ENCODE measurements at regions not wholly inside any gene's neighbourhood (a gene's known extent, or its start where the extent isn't known, plus 50 kb on each side); places are given as distances from the start of the nearest gene placed in this dataset.
"Not testable (repeated sequence)": the region's sequence is repeated elsewhere in the genome, so short reads cannot be mapped to it uniquely, and the experiment has no call there.

- Mint-ChIP-seq H3K36me3 (ENCODE audit: insufficient read depth in 2 of 2) (no peaks in the 10 kb centered on the region), H3K27me3 (ENCODE audit: low read depth) (peaks cover 19% of the 10 kb centered on the region), H3K27ac (no peak overlapping the region), H3K4me3 (no peak overlapping the region), H3K4me1 (ENCODE audit: low read depth) (no peaks in the 10 kb centered on the region), H3K9me3 (no peaks in the 10 kb centered on the region)
- ATAC-seq (replicated peaks in 1 of 2), result no peak
- DNase-seq, result no peak
Observed at GRCh38 chr7:112995059-112995824, 91.4 kb downstream of the GPR85 start.

DNA sequence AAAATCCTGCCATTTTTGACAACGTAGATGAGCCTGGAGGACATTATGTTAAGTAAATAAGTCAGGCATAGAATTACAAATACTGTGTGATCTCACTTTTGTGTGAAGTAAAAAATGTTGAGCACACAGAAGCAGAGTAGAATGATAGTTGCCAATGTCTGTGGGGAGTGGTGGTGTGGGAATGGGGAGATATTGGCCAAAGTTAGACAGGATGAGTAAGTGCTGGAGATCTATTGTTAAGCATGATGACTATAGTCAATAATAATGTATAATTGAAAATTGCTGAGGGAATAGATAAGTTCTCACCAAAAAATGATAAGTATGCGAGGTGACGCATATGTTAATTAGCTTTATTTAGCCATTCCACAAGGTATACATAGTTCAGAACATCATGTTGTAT is 92.0 kb downstream of the GPR85 start:
- no peaks in the 10 kb centered on the region for H3K36me3 Mint-ChIP-seq (ENCODE audit: insufficient read depth in 2 of 2)
- H3K4me1 Mint-ChIP-seq (ENCODE audit: low read depth), result no peaks in the 10 kb centered on the region
- H3K4me3 Mint-ChIP-seq, result no peak overlapping the region
- ATAC-seq (replicated peaks in 1 of 2), result no peak
- H3K9me3 Mint-ChIP-seq, result no peaks in the 10 kb centered on the region
- H3K27me3 Mint-ChIP-seq (ENCODE audit: low read depth), result peaks cover 19% of the 10 kb centered on the region
- no peak for DNase-seq
- no peak overlapping the region for H3K27ac Mint-ChIP-seq

- peaks cover 37% of the 10 kb centered on the region for H3K27me3 Mint-ChIP-seq (ENCODE audit: low read depth)
Observed at GRCh38 chr7:112990624-112991023, 96.0 kb downstream of the GPR85 start.

GRCh38 chr7:112989531-112989930 is 97.1 kb downstream of the GPR85 start:
- DNase-seq, result no peak
- Mint-ChIP-seq H3K27me3 (ENCODE audit: low read depth) (peaks cover 37% of the 10 kb centered on the region), H3K27ac (no peak overlapping the region), H3K4me3 (no peak overlapping the region), H3K4me1 (ENCODE audit: low read depth) (no peaks in the 10 kb centered on the region), H3K9me3 (no peaks in the 10 kb centered on the region), H3K36me3 (ENCODE audit: insufficient read depth in 2 of 2) (no peaks in the 10 kb centered on the region)
- no peak for ATAC-seq (replicated peaks in 1 of 2)

More at GRCh38 chr7:112990624-112991023, 96.0 kb downstream of the GPR85 start:
- Mint-ChIP-seq H3K4me3 (no peak overlapping the region), H3K9me3 (no peaks in the 10 kb centered on the region), H3K4me1 (ENCODE audit: low read depth) (no peaks in the 10 kb centered on the region), H3K27ac (no peak overlapping the region), H3K36me3 (ENCODE audit: insufficient read depth in 2 of 2) (no peaks in the 10 kb centered on the region)
- ATAC-seq (replicated peaks in 1 of 2) (no peak), DNase-seq (no peak)

DNA sequence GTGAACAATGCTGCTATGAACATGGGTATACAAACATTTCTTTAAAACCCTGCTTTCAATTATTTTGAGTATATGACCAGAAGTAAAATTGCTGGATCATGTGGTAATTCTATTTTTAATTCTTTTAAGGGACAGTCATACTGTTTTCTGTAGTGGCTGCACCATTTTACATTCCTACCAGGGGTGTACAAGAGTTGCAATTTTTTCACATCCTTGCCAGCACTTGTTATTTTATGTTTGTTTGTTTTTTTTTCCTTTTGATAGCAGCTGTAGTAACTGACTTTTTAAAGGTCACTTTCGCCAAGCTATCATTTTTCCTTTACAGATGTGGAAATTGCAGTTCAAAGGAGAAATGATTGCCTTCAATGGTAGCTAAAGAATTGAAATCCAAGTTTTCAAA is 99.5 kb downstream of the GPR85 start:
- DNase-seq (no peak), ATAC-seq (replicated peaks in 1 of 2) (no peak)
- Mint-ChIP-seq H3K36me3 (ENCODE audit: insufficient read depth in 2 of 2) (no peaks in the 10 kb centered on the region), H3K27me3 (ENCODE audit: low read depth) (peaks cover 25% of the 10 kb centered on the region), H3K4me3 (no peak overlapping the region), H3K27ac (no peak overlapping the region), H3K4me1 (ENCODE audit: low read depth) (no peaks in the 10 kb centered on the region), H3K9me3 (no peaks in the 10 kb centered on the region)

- Mint-ChIP-seq H3K27me3 (ENCODE audit: low read depth) (peaks cover 25% of the 10 kb centered on the region), H3K9me3 (no peaks in the 10 kb centered on the region), H3K4me3 (no peak overlapping the region), H3K27ac (no peak overlapping the region), H3K4me1 (ENCODE audit: low read depth) (no peaks in the 10 kb centered on the region), H3K36me3 (ENCODE audit: insufficient read depth in 2 of 2) (no peaks in the 10 kb centered on the region)
- no peak for DNase-seq
- no peak for ATAC-seq (replicated peaks in 1 of 2)
Observed at GRCh38 chr7:112986256-112987031, 100.2 kb downstream of the GPR85 start.

- Mint-ChIP-seq H3K27ac (no peak overlapping the region), H3K4me1 (ENCODE audit: low read depth) (no peaks in the 10 kb centered on the region), H3K27me3 (ENCODE audit: low read depth) (peaks cover 25% of the 10 kb centered on the region), H3K36me3 (ENCODE audit: insufficient read depth in 2 of 2) (no peaks in the 10 kb centered on the region), H3K9me3 (no peaks in the 10 kb centered on the region), H3K4me3 (no peak overlapping the region)
- ATAC-seq (replicated peaks in 1 of 2) (no peak), DNase-seq (no peak)
Observed at GRCh38 chr7:112985377-112985987, 101.1 kb downstream of the GPR85 start.

GRCh38 chr7:112982441-112983063 is 104.1 kb downstream of the GPR85 start:
- Mint-ChIP-seq H3K27ac (no peak overlapping the region), H3K27me3 (ENCODE audit: low read depth) (peaks cover 8% of the 10 kb centered on the region), H3K36me3 (ENCODE audit: insufficient read depth in 2 of 2) (no peaks in the 10 kb centered on the region), H3K4me1 (ENCODE audit: low read depth) (no peaks in the 10 kb centered on the region), H3K4me3 (no peak overlapping the region), H3K9me3 (no peaks in the 10 kb centered on the region)
- DNase-seq, result no peak
- ATAC-seq (replicated peaks in 1 of 2), result no peak

- H3K27me3 Mint-ChIP-seq (ENCODE audit: low read depth), result peaks cover 2% of the 10 kb centered on the region
- H3K36me3 Mint-ChIP-seq (ENCODE audit: insufficient read depth in 2 of 2), result no peaks in the 10 kb centered on the region
- H3K9me3 Mint-ChIP-seq, result no peaks in the 10 kb centered on the region
- H3K4me1 Mint-ChIP-seq (ENCODE audit: low read depth), result no peaks in the 10 kb centered on the region
- no peak for DNase-seq
- no peak overlapping the region for H3K27ac Mint-ChIP-seq
- ATAC-seq (replicated peaks in 1 of 2), result no peak
- H3K4me3 Mint-ChIP-seq, result no peak overlapping the region
Observed at GRCh38 chr7:112981966-112982365, 104.7 kb downstream of the GPR85 start.

- H3K36me3 Mint-ChIP-seq (ENCODE audit: insufficient read depth in 2 of 2); DNase-seq; H3K9me3 Mint-ChIP-seq; H3K4me1 Mint-ChIP-seq (ENCODE audit: low read depth); ATAC-seq (replicated peaks in 1 of 2); H3K27ac Mint-ChIP-seq; H3K27me3 Mint-ChIP-seq (ENCODE audit: low read depth); H3K4me3 Mint-ChIP-seq: not testable (repeated sequence)
Observed at GRCh38 chr7:112979055-112979454, 107.6 kb downstream of the GPR85 start.

DNA sequence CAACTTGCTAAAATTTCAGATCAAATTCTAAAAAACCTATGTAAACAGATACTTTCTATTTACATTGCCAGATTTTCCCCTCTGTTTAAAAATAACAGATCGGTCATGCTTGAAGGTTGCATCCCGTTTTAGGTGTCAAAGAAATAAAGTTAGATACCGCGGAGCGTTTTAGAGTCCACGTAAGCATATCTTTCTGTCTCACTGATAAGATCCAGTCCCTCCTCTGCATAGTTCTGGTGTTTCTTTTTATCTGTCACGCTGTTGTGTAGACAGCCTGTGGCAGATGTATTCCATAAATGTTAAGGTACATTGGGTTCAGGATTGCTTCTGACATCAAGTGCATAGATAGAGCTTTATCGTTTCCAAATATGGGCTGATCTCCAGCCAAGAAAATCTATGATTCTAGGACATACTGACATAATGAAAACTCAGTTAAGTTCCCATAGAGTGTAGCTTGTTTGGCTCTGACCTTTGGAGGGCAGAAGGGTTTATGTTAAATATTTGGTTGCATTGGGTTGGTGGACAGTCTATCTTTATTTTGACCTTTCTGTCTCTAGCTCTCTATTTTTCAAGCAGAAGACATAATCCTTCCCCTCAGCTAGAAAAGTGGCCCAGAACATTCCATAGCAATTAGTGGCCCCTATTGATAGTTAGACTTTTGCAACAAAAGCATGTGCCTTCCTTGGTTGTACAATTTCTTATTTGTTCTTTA is 109.2 kb downstream of the GPR85 start:
- not testable (repeated sequence) for H3K27me3 Mint-ChIP-seq (ENCODE audit: low read depth); H3K4me3 Mint-ChIP-seq; H3K27ac Mint-ChIP-seq; H3K4me1 Mint-ChIP-seq (ENCODE audit: low read depth); DNase-seq; ATAC-seq (replicated peaks in 1 of 2); H3K9me3 Mint-ChIP-seq; H3K36me3 Mint-ChIP-seq (ENCODE audit: insufficient read depth in 2 of 2)

GRCh38 chr7:112970771-112971170 is 115.9 kb downstream of the GPR85 start:
- Mint-ChIP-seq H3K27me3 (ENCODE audit: low read depth) (peaks cover 15% of the 10 kb centered on the region), H3K27ac (no peak overlapping the region), H3K4me3 (no peak overlapping the region), H3K4me1 (ENCODE audit: low read depth) (no peaks in the 10 kb centered on the region), H3K9me3 (peaks cover 0 to 3% of the 10 kb centered on the region in 2 donors), H3K36me3 (ENCODE audit: insufficient read depth in 2 of 2) (no peaks in the 10 kb centered on the region)
- DNase-seq, result no peak
- ATAC-seq (replicated peaks in 1 of 2), result no peak

Measured in activated T-cell treated with anti-CD3 and anti-CD28 coated beads, Interleukin-2, amount 50 U/mL, for 72 hours (primary cell).